ENCODE measurements at regions not wholly inside any gene's neighbourhood (a gene's known extent, or its start where the extent isn't known, plus 50 kb on each side); places are given as distances from the start of the nearest gene placed in this dataset.

- no peaks in the 10 kb centered on the region for H3K27me3 ChIP-seq
- TF ChIP-seq CTCF (IDR thresholded peaks at IDR 0.05), result no peak
- H3K4me3 ChIP-seq, result no peak overlapping the region
- H3K27ac ChIP-seq, result no peak overlapping the region
- peaks cover 0 to 2% (median 0%) of the 10 kb centered on the region in 3 donors for H3K9me3 ChIP-seq
- no peak for DNase-seq
- H3K4me1 ChIP-seq, result no peaks in the 10 kb centered on the region
- intact Hi-C loops (cut with DNase I; ENCODE audit: low total_unique reads), result no loop called here
- no peaks in the 10 kb centered on the region for H3K36me3 ChIP-seq
Measured at GRCh38 chr4:63464393-63464792, 944.9 kb downstream of the TECRL start.

GRCh38 chr4:63460075-63460474 lies 949.2 kb downstream of the TECRL start:
- Histone ChIP-seq H3K4me1 (no peaks in the 10 kb centered on the region), H3K27me3 (no peaks in the 10 kb centered on the region), H3K36me3 (no peaks in the 10 kb centered on the region), H3K4me3 (no peak overlapping the region), H3K9me3 (peaks cover 0 to 2% (median 0%) of the 10 kb centered on the region in 3 donors), H3K27ac (no peak overlapping the region)
- no peak for DNase-seq
- intact Hi-C loops (cut with DNase I; ENCODE audit: low total_unique reads), result no loop called here
- no peak for TF ChIP-seq CTCF (IDR thresholded peaks at IDR 0.05)

GRCh38 chr4:63459329-63459728 lies 949.9 kb downstream of the TECRL start:
- H3K27ac ChIP-seq, result no peak overlapping the region
- no peaks in the 10 kb centered on the region for H3K27me3 ChIP-seq
- no peak for TF ChIP-seq CTCF (IDR thresholded peaks at IDR 0.05)
- no peaks in the 10 kb centered on the region for H3K4me1 ChIP-seq
- H3K9me3 ChIP-seq, result peaks cover 0 to 2% (median 0%) of the 10 kb centered on the region in 3 donors
- intact Hi-C loops (cut with DNase I; ENCODE audit: low total_unique reads), result no loop called here
- no peak overlapping the region for H3K4me3 ChIP-seq
- DNase-seq, result no peak
- H3K36me3 ChIP-seq, result no peaks in the 10 kb centered on the region

GRCh38 chr4:63458010-63458409 lies 951.2 kb downstream of the TECRL start:
- Histone ChIP-seq H3K27me3 (no peaks in the 10 kb centered on the region), H3K4me1 (no peaks in the 10 kb centered on the region), H3K36me3 (no peaks in the 10 kb centered on the region), H3K9me3 (peaks cover 0 to 2% (median 0%) of the 10 kb centered on the region in 3 donors), H3K4me3 (no peak overlapping the region), H3K27ac (no peak overlapping the region)
- intact Hi-C loops (cut with DNase I; ENCODE audit: low total_unique reads), result no loop called here
- no peak for TF ChIP-seq CTCF (IDR thresholded peaks at IDR 0.05)
- no peak for DNase-seq

- Histone ChIP-seq H3K27me3 (no peaks in the 10 kb centered on the region), H3K9me3 (no peaks in the 10 kb centered on the region), H3K27ac (no peak overlapping the region), H3K36me3 (no peaks in the 10 kb centered on the region), H3K4me1 (no peaks in the 10 kb centered on the region), H3K4me3 (no peak overlapping the region)
- no peak for DNase-seq
- intact Hi-C loops (cut with DNase I; ENCODE audit: low total_unique reads), result no loop called here
- TF ChIP-seq CTCF (IDR thresholded peaks at IDR 0.05), result no peak
Measured at GRCh38 chr4:63440236-63440635, 969.0 kb downstream of the TECRL start.

GRCh38 chr4:63430105-63430504 lies 979.1 kb downstream of the TECRL start:
- Histone ChIP-seq H3K4me3 (no peak overlapping the region), H3K27me3 (no peaks in the 10 kb centered on the region), H3K36me3 (no peaks in the 10 kb centered on the region), H3K27ac (no peak overlapping the region), H3K4me1 (no peaks in the 10 kb centered on the region), H3K9me3 (no peaks in the 10 kb centered on the region)
- no peak for TF ChIP-seq CTCF (IDR thresholded peaks at IDR 0.05)
- intact Hi-C loops (cut with DNase I; ENCODE audit: low total_unique reads), result no loop called here
- no peak for DNase-seq

Data from tibial artery (tissue), 4 donors.